Caco-2 (cell line): ENCODE measurements at regions not wholly inside any gene's neighbourhood (a gene's known extent, or its start where the extent isn't known, plus 50 kb on each side); places are given as distances from the start of the nearest gene placed in this dataset.

ENCODE experiments used
- BruUV-seq: library from RNA; stranded (reverse); fragments of 400-500 nt; replicated peaks from 2 replicates; lab custom pipeline; 2021; lab: Mats Ljungman, UMichigan
- CTCF ChIA-PET: fragments of 300-600 bp; sonication (Branson Sonifier 250); formaldehyde crosslinking; loops from one replicate; lab custom pipeline; 2022; ENCODE audit warnings: antibody characterized with exemption; lab: Charles Lee
- POLR2A ChIA-PET: fragments of 300-600 bp; sonication (Branson Sonifier 250); formaldehyde crosslinking; loops from one replicate; lab custom pipeline; 2022; ENCODE audit warnings: antibody characterized with exemption; lab: Charles Lee
- DNase-seq, 2 experiments: peaks; one replicate each; pipeline versions ENCODE4 v3.0.0 to v3.0.0-alpha.2; 2020 to 2022
- H3K27me3 ChIP-seq: replicated peaks from 2 replicates; pipeline ENCODE4 v1.6.0; 2011; ENCODE audit warnings: low read length; ENCODE audit not compliant: control insufficient read depth, insufficient read depth
- H3K36me3 ChIP-seq: 2 replicates; pipeline ENCODE4 v1.5.1; 2011; ENCODE audit warnings: low read length; ENCODE audit not compliant: control insufficient read depth, insufficient read depth
- H3K4me1 ChIP-seq: fragments of 250-450 bp; sonication (Bioruptor Pico); 2 replicates; pipeline ENCODE4 v1.5.1; 2020; ENCODE audit warnings: mild to moderate bottlenecking
- H3K4me3 ChIP-seq: 2 replicates; pipeline ENCODE4 v1.5.1; 2011; ENCODE audit warnings: low read depth, mild to moderate bottlenecking, control low read depth, low read length
- H3K9me3 ChIP-seq: fragments of 250-450 bp; sonication (Bioruptor Pico); 2 replicates; pipeline ENCODE4 v1.5.1; 2020; ENCODE audit warnings: mild to moderate bottlenecking, moderate library complexity
- H3K27ac Mint-ChIP-seq: one replicate; pipeline ENCODE4 v1.8.0; 2022; ENCODE audit warnings: mixed read lengths; ENCODE audit not compliant: unreplicated experiment
- H3K27me3 Mint-ChIP-seq: one replicate; pipeline ENCODE4 v1.8.0; 2022; ENCODE audit warnings: mixed read lengths; ENCODE audit not compliant: insufficient read depth, unreplicated experiment
- H3K36me3 Mint-ChIP-seq: one replicate; pipeline ENCODE4 v1.8.0; 2022; ENCODE audit warnings: mild to moderate bottlenecking, mixed read lengths; ENCODE audit not compliant: insufficient read depth, unreplicated experiment
- H3K4me1 Mint-ChIP-seq: one replicate; pipeline ENCODE4 v1.8.0; 2022; ENCODE audit warnings: low read depth, mixed read lengths; ENCODE audit not compliant: unreplicated experiment
- H3K4me3 Mint-ChIP-seq: one replicate; pipeline ENCODE4 v1.8.0; 2022; ENCODE audit warnings: mild to moderate bottlenecking, moderate library complexity, mixed read lengths; ENCODE audit not compliant: unreplicated experiment
- H3K9me3 Mint-ChIP-seq: one replicate; pipeline ENCODE4 v1.8.0; 2022; ENCODE audit warnings: mixed read lengths; ENCODE audit not compliant: unreplicated experiment
- CTCF ChIP-seq, 2 experiments: fragments of 200-600 bp in 1 of 2; IDR thresholded peaks; 1 replicate in 1 of 2; 2 replicates in 1 of 2; pipeline versions ENCODE4 v1.5.1 to v1.8.0; 2011 to 2022; ENCODE audit warnings: antibody characterized with exemption in 1 of 2, control low read depth in 1 of 2, inconsistent platforms in 1 of 2, low read depth in 1 of 2, low read length in 1 of 2, mild to moderate bottlenecking in 1 of 2, moderate library complexity in 1 of 2; ENCODE audit not compliant: insufficient read depth in 1 of 2, severe bottlenecking in 1 of 2, unreplicated experiment in 1 of 2
- intact Hi-C: fragments of 100-400 bp; cut with micrococcal nuclease; formaldehyde crosslinking; loops from one replicate; pipeline ENCODE4 v1.10.0; 2022; ENCODE audit not compliant: unreplicated experiment

GRCh38 chrX:16308773-16309172, 141.5 kb downstream of the MAGEB17 start:
- CTCF ChIA-PET, result no interaction called here
- H3K4me1 Mint-ChIP-seq, result peaks cover 11% of the 10 kb centered on the region
- Histone ChIP-seq H3K27me3 (no peaks in the 10 kb centered on the region), H3K9me3 (no peaks in the 10 kb centered on the region), H3K36me3 (no peaks in the 10 kb centered on the region), H3K4me3 (no peak overlapping the region), H3K4me1 (no peaks in the 10 kb centered on the region)
- H3K27me3 Mint-ChIP-seq, result no peaks in the 10 kb centered on the region
- H3K9me3 Mint-ChIP-seq, result no peaks in the 10 kb centered on the region
- H3K27ac Mint-ChIP-seq, result no peak overlapping the region
- H3K36me3 Mint-ChIP-seq, result no peaks in the 10 kb centered on the region
- no peak for DNase-seq
- TF ChIP-seq CTCF (IDR thresholded peaks at IDR 0.05; ENCODE audit: insufficient read depth in 1 of 2, low read depth in 1 of 2, low read length in 1 of 2, severe bottlenecking in 1 of 2, unreplicated experiment in 1 of 2), result no peak
- intact Hi-C loops, result no loop called here
- no peak overlapping the region for H3K4me3 Mint-ChIP-seq
- no TSS peak for BruUV-seq
- POLR2A ChIA-PET, result no interaction called here

- POLR2A ChIA-PET, result no interaction called here
- no peak overlapping the region for H3K4me3 Mint-ChIP-seq
- H3K27me3 ChIP-seq, result no peaks in the 10 kb centered on the region
- DNase-seq, result peak in 1 of 2 experiments; percentile 0
- CTCF ChIA-PET, result no interaction called here
- H3K4me1 Mint-ChIP-seq, result peaks cover 11% of the 10 kb centered on the region
- no peaks in the 10 kb centered on the region for H3K27me3 Mint-ChIP-seq
- H3K36me3 ChIP-seq, result no peaks in the 10 kb centered on the region
- TF ChIP-seq CTCF (IDR thresholded peaks at IDR 0.05; ENCODE audit: insufficient read depth in 1 of 2, low read depth in 1 of 2, low read length in 1 of 2, severe bottlenecking in 1 of 2, unreplicated experiment in 1 of 2), result no peak
- H3K36me3 Mint-ChIP-seq, result no peaks in the 10 kb centered on the region
- H3K27ac Mint-ChIP-seq, result no peak overlapping the region
- H3K9me3 Mint-ChIP-seq, result no peaks in the 10 kb centered on the region
- intact Hi-C loops, result no loop called here
- no peaks in the 10 kb centered on the region for H3K9me3 ChIP-seq
- no peak overlapping the region for H3K4me3 ChIP-seq
- H3K4me1 ChIP-seq, result no peaks in the 10 kb centered on the region
- BruUV-seq, result no TSS peak
Observed at GRCh38 chrX:16310326-16310725, 143.0 kb downstream of the MAGEB17 start.

- no peaks in the 10 kb centered on the region for H3K9me3 ChIP-seq
- Mint-ChIP-seq H3K4me1 (peaks cover 11% of the 10 kb centered on the region), H3K27me3 (no peaks in the 10 kb centered on the region), H3K4me3 (no peak overlapping the region), H3K9me3 (no peaks in the 10 kb centered on the region), H3K27ac (no peak overlapping the region), H3K36me3 (no peaks in the 10 kb centered on the region)
- no peak overlapping the region for H3K4me3 ChIP-seq
- TF ChIP-seq CTCF (IDR thresholded peaks at IDR 0.05; ENCODE audit: insufficient read depth in 1 of 2, low read depth in 1 of 2, low read length in 1 of 2, severe bottlenecking in 1 of 2, unreplicated experiment in 1 of 2), result no peak
- no peak for DNase-seq
- BruUV-seq, result no TSS peak
- intact Hi-C loops, result no loop called here
- no peaks in the 10 kb centered on the region for H3K27me3 ChIP-seq
- ChIA-PET POLR2A (no interaction called here), CTCF (no interaction called here)
- no peaks in the 10 kb centered on the region for H3K36me3 ChIP-seq
- H3K4me1 ChIP-seq, result no peaks in the 10 kb centered on the region
Observed at GRCh38 chrX:16311671-16312070, 144.4 kb downstream of the MAGEB17 start.
